Nephron progenitor cell (in vitro differentiated cells): ENCODE measurements at regions not wholly inside any gene's neighbourhood (a gene's known extent, or its start where the extent isn't known, plus 50 kb on each side); places are given as distances from the start of the nearest gene placed in this dataset.

Source experiments
- DNase-seq: peaks from one replicate; pipeline ENCODE4 v3.0.0; 2021
- H3K27ac Mint-ChIP-seq: 2 replicates; pipeline ENCODE4 v1.8.0; 2021; ENCODE audit warnings: mild to moderate bottlenecking, moderate library complexity, mixed read lengths
- H3K27me3 Mint-ChIP-seq: 2 replicates; pipeline ENCODE4 v1.8.0; 2021; ENCODE audit warnings: mild to moderate bottlenecking, low read depth, mixed read lengths; ENCODE audit not compliant: poor library complexity
- H3K36me3 Mint-ChIP-seq: 2 replicates; pipeline ENCODE4 v1.8.0; 2021; ENCODE audit warnings: low read depth, mixed read lengths
- H3K4me1 Mint-ChIP-seq: 2 replicates; pipeline ENCODE4 v1.8.0; 2021; ENCODE audit warnings: mixed read lengths
- H3K4me3 Mint-ChIP-seq: 2 replicates; pipeline ENCODE4 v1.8.0; 2021; ENCODE audit warnings: mild to moderate bottlenecking, moderate library complexity, mixed read lengths
- H3K9me3 Mint-ChIP-seq: 2 replicates; pipeline ENCODE4 v1.8.0; 2021; ENCODE audit warnings: mild to moderate bottlenecking, moderate library complexity, mixed read lengths
- CTCF ChIP-seq: fragments of 200-600 bp; sonication (generic); IDR thresholded peaks from 2 replicates; pipeline ENCODE4 v1.5.0; 2021; ENCODE audit warnings: antibody characterized with exemption

DNA sequence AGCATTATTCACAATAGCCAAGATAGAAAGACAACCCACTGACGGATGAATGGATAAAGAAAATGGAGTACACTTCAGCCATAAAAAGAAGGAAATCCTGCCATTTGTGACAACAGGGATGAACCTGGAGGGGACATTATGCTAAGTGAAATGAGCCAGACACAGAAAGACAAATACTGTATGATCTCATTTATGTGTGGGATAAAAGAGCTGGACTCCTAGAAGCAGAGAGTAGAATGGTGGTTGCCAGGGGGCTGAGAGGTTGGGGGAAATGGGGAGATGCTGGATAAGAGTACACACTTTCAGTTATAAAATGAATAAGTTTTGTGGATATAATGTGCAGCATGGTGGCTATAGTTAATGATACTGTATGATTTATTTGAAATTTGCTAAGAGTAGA, 124.4 kb downstream of the SEC23IP start:
- Mint-ChIP-seq H3K9me3 (no peaks in the 10 kb centered on the region), H3K4me3 (no peak overlapping the region), H3K27ac (no peak overlapping the region), H3K36me3 (no peaks in the 10 kb centered on the region), H3K27me3 (peaks cover 25% of the 10 kb centered on the region), H3K4me1 (peaks cover 21% of the 10 kb centered on the region)
- no peak for TF ChIP-seq CTCF
- DNase-seq = no peak

GRCh38 chr10:120017733-120018417, 125.3 kb downstream of the SEC23IP start:
- Mint-ChIP-seq H3K9me3 (no peaks in the 10 kb centered on the region), H3K27ac (no peak overlapping the region), H3K27me3 (peaks cover 16% of the 10 kb centered on the region), H3K36me3 (no peaks in the 10 kb centered on the region), H3K4me3 (no peak overlapping the region), H3K4me1 (peaks cover 14% of the 10 kb centered on the region)
- no peak for TF ChIP-seq CTCF
- DNase-seq = no peak

DNA sequence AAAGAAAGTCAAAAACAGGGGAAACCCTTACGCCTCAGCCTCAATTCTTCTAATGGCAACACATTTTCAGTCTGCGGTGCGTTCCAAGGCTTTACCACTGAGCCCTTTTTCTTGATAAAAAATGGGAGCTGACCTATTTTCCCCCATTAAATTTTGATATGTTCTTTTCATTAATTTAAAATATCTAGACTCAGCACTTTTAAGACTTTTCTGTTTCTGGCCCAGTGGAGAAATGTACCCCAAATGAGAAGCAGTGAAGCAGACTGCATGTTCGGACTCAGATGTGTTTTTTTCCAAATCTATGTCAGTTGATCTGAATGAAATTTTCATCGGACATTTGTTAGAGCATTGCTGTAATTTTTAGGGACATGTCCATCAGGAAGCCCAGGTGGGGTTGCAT, 126.2 kb downstream of the SEC23IP start:
- peaks cover 14% of the 10 kb centered on the region for H3K27me3 Mint-ChIP-seq
- DNase-seq = no peak
- peaks cover 5% of the 10 kb centered on the region for H3K9me3 Mint-ChIP-seq
- H3K36me3 Mint-ChIP-seq = no peaks in the 10 kb centered on the region
- TF ChIP-seq CTCF = no peak
- H3K4me1 Mint-ChIP-seq = peaks cover 14% of the 10 kb centered on the region
- H3K4me3 Mint-ChIP-seq = no peak overlapping the region
- H3K27ac Mint-ChIP-seq = no peak overlapping the region

DNA sequence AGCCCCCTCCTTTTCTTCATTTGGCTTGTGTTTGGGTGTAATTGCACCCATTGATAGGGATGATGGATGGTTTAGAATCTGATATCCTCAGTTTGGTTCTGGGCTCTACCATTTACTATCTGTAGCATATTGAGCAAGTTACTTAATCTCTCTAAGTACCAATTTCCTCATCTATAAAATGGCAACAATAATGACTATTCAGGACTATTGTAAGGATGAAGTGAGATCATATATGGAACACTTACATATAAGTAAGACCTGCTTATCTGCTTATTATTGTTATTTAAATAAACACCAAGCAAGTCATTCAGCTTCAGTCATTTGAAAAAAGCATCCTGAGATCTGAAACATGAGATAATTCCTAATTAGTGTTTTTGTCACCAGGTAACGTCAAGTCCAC, 127.0 kb downstream of the SEC23IP start:
- no peak for TF ChIP-seq CTCF
- Mint-ChIP-seq H3K36me3 (no peaks in the 10 kb centered on the region), H3K27me3 (peaks cover 5% of the 10 kb centered on the region), H3K27ac (no peak overlapping the region), H3K4me3 (no peak overlapping the region), H3K9me3 (peaks cover 5% of the 10 kb centered on the region), H3K4me1 (peaks cover 14% of the 10 kb centered on the region)
- no peak for DNase-seq

- H3K9me3 Mint-ChIP-seq = peaks cover 15% of the 10 kb centered on the region
- H3K27ac Mint-ChIP-seq = no peak overlapping the region
- no peaks in the 10 kb centered on the region for H3K36me3 Mint-ChIP-seq
- TF ChIP-seq CTCF = no peak
- DNase-seq = no peak
- H3K27me3 Mint-ChIP-seq = peaks cover 4% of the 10 kb centered on the region
- peaks cover 14% of the 10 kb centered on the region for H3K4me1 Mint-ChIP-seq
- H3K4me3 Mint-ChIP-seq = no peak overlapping the region
Observed at GRCh38 chr10:120022357-120022756, 129.8 kb downstream of the SEC23IP start.

- no peak for TF ChIP-seq CTCF
- no peaks in the 10 kb centered on the region for H3K4me1 Mint-ChIP-seq
- H3K36me3 Mint-ChIP-seq = no peaks in the 10 kb centered on the region
- H3K9me3 Mint-ChIP-seq = peaks cover 7% of the 10 kb centered on the region
- DNase-seq = no peak
- H3K27ac Mint-ChIP-seq = no peak overlapping the region
- H3K4me3 Mint-ChIP-seq = no peak overlapping the region
- peaks cover 7% of the 10 kb centered on the region for H3K27me3 Mint-ChIP-seq
Observed at GRCh38 chr10:120034236-120034635, 141.7 kb downstream of the SEC23IP start.
